ENCODE measurements at regions not wholly inside any gene's neighbourhood (a gene's known extent, or its start where the extent isn't known, plus 50 kb on each side); places are given as distances from the start of the nearest gene placed in this dataset.

- no peak overlapping the region for H3K4me3 ChIP-seq (ENCODE audit: control insufficient read depth, low read depth, low read length)
- no peak for DNase-seq (ENCODE audit: low read depth)
- no peak for TF ChIP-seq CTCF (conservative IDR thresholded peaks at IDR 0.05; ENCODE audit: control insufficient read depth, insufficient read depth, low read depth, low read length)
These were observed 58.3 kb upstream of the STXBP1 start for GRCh38 chr9:127553793-127554192.

- no peak for TF ChIP-seq CTCF (conservative IDR thresholded peaks at IDR 0.05; ENCODE audit: control insufficient read depth, insufficient read depth, low read depth, low read length)
- H3K4me3 ChIP-seq (ENCODE audit: control insufficient read depth, low read depth, low read length): no peak overlapping the region
- no peak for DNase-seq (ENCODE audit: low read depth)
These were observed 56.9 kb upstream of the STXBP1 start for GRCh38 chr9:127554966-127555839.

GRCh38 chr9:127555840-127556820 is 55.9 kb upstream of the STXBP1 start:
- TF ChIP-seq CTCF (conservative IDR thresholded peaks at IDR 0.05; ENCODE audit: control insufficient read depth, insufficient read depth, low read depth, low read length): no peak
- no peak overlapping the region for H3K4me3 ChIP-seq (ENCODE audit: control insufficient read depth, low read depth, low read length)
- peak; percentile 95 for DNase-seq (ENCODE audit: low read depth)

- DNase-seq (ENCODE audit: low read depth): no peak
- H3K4me3 ChIP-seq (ENCODE audit: control insufficient read depth, low read depth, low read length): no peak overlapping the region
- TF ChIP-seq CTCF (conservative IDR thresholded peaks at IDR 0.05; ENCODE audit: control insufficient read depth, insufficient read depth, low read depth, low read length): no peak
These were observed 55.2 kb upstream of the STXBP1 start for GRCh38 chr9:127556871-127557270.

- no peak for TF ChIP-seq CTCF (conservative IDR thresholded peaks at IDR 0.05; ENCODE audit: control insufficient read depth, insufficient read depth, low read depth, low read length)
- no peak overlapping the region for H3K4me3 ChIP-seq (ENCODE audit: control insufficient read depth, low read depth, low read length)
- peak; percentile 35 for DNase-seq (ENCODE audit: low read depth)
These were observed 54.6 kb upstream of the STXBP1 start for GRCh38 chr9:127557466-127557869.

GRCh38 chr9:127557998-127558546 is 54.0 kb upstream of the STXBP1 start:
- TF ChIP-seq CTCF (conservative IDR thresholded peaks at IDR 0.05; ENCODE audit: control insufficient read depth, insufficient read depth, low read depth, low read length): no peak
- no peak for DNase-seq (ENCODE audit: low read depth)
- H3K4me3 ChIP-seq (ENCODE audit: control insufficient read depth, low read depth, low read length): no peak overlapping the region
